ENCODE measurements at regions not wholly inside any gene's neighbourhood (a gene's known extent, or its start where the extent isn't known, plus 50 kb on each side); places are given as distances from the start of the nearest gene placed in this dataset.

GRCh38 chr4:130563889-130564418, 1468.0 kb downstream of the C4orf33 start:
- TF ChIP-seq CTCF (IDR thresholded peaks at IDR 0.05; ENCODE audit: low read depth, low read length) (no peak), POLR2A (IDR thresholded peaks at IDR 0.05; ENCODE audit: extremely low read depth, insufficient read length) (no peak), MYC (IDR thresholded peaks at IDR 0.05; ENCODE audit: low read depth, low read length) (no peak)
- TF ChIP-seq, protein P1, sequence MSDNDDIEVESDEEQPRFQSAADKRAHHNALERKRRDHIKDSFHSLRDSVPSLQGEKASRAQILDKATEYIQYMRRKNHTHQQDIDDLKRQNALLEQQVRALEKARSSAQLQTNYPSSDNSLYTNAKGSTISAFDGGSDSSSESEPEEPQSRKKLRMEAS (IDR thresholded peaks at IDR 0.05; ENCODE audit: low read depth, low read length), result no peak
